ENCODE measurements at regions not wholly inside any gene's neighbourhood (a gene's known extent, or its start where the extent isn't known, plus 50 kb on each side); places are given as distances from the start of the nearest gene placed in this dataset.
A peak's percentile ranks its signal among the peaks of the same experiment; 100 is the strongest.
"Not testable (repeated sequence)": the region's sequence is repeated elsewhere in the genome, so short reads cannot be mapped to it uniquely, and the experiment has no call there.

DNA sequence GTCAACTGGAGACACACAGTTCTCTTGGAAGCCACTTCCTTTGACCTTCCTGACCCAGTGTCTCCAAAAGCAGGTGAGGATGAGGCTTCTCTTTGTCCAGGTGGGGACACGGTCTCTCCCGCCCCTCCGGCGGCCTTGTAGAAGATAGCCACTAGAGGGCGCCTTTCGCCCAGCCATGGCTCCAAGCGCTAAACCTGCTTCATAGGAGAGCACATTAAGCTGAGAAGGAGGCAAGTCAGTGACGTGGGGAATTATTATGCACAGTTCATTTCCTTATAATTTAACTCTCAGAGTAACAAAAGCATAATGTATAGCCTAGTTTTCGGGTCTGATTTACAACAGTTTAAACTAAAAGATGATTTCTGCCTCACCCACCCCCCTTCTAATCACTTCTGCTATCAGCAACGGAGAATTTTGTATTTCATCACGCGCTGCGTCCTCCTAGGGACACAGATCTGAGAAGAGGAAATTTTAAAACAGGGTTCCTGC lies 208.7 kb downstream of the ICOS start:
- DNase-seq, result peak; percentile 69

GRCh38 chr2:204145791-204146190 lies 209.2 kb downstream of the ICOS start:
- DNase-seq, result no peak

GRCh38 chr2:204147040-204147439 lies 210.5 kb downstream of the ICOS start:
- not testable (repeated sequence) for DNase-seq

DNA sequence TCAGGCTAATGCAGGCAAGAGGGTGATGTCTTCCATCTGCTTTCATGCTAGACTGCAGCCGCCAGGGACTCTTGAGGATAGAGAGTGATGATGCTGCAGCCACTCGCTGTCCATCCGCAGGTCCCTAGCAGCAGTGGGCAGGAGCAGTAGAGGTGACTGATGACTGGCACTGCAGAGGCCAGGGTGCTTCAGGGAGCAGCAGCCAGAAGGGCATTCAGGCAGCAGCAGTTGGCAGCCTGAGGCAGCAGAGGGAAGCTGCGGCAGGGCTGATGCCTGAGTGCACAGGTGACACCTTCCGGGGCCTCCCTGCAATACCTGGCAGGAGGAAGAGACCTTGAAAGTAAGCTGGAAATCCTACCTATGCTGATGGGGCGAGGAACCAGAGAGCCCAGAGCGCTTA lies 214.2 kb downstream of the ICOS start:
- DNase-seq, result no peak

GRCh38 chr2:204152616-204153015 lies 216.1 kb downstream of the ICOS start:
- no peak for DNase-seq

DNA sequence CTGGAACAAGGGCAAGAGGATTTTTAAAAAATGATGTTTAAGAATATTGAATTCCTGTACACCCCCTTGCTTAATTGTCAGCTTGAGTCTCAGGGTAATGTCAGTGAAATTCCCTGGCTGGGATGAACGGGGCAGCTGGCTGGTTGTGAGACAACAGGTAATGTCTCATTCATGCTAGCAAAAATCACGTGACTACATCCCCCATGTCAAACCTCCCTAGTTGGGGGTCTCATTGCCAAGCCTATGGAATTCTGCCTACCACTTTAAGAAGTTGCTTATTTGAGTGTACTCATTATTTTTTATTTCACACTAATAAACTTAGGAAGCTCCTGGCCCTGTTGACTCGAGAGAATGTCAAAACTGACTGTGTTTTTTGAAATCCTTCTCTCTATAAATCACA lies 218.3 kb downstream of the ICOS start:
- DNase-seq, result no peak

GRCh38 chr2:204156456-204156855 lies 219.9 kb downstream of the ICOS start:
- DNase-seq, result no peak

GRCh38 chr2:204157684-204158083 lies 221.1 kb downstream of the ICOS start:
- no peak for DNase-seq

DNA sequence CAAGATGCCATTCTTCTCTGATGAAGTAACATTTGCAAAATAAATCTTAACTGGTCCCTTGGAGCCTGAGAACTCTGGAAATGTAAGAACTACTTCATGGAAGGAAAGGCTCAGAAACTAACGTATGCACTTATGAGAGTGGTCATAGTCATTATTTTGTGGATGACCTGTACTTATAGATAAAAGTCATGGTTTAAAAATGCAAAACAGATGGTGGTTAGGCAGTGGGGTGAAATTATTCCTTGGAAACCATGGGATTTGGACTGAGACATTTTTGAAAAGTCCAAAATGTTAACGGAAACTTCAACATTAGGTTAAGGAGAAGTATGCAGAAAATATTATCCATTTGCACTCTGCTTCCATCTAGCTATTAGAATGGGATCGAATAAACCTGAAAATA lies 223.0 kb downstream of the ICOS start:
- no peak for DNase-seq

DNA sequence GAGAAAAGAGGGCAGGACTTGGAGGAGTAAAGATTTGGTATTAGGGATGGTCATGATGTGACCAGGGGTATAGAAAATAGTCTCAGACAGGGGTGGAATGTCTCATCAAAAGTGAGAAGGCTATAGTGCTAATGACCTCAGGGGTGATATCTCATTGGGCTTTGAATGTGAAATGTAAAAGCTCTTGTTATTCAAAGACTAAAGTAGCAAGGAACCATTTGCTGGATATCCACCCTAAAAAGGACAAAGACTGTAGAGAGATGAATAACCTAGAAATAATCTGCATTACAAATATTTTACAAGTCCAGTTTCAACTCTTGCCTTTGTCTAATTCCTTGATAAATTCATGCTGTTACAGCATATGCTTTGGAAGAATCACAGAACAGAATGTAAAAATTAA lies 224.4 kb downstream of the ICOS start:
- no peak for DNase-seq

GRCh38 chr2:204161886-204162285 lies 225.3 kb downstream of the ICOS start:
- no peak for DNase-seq

GRCh38 chr2:204166961-204167360 lies 230.4 kb downstream of the ICOS start:
- DNase-seq, result no peak

GRCh38 chr2:204167670-204168069 lies 231.1 kb downstream of the ICOS start:
- not testable (repeated sequence) for DNase-seq

DNA sequence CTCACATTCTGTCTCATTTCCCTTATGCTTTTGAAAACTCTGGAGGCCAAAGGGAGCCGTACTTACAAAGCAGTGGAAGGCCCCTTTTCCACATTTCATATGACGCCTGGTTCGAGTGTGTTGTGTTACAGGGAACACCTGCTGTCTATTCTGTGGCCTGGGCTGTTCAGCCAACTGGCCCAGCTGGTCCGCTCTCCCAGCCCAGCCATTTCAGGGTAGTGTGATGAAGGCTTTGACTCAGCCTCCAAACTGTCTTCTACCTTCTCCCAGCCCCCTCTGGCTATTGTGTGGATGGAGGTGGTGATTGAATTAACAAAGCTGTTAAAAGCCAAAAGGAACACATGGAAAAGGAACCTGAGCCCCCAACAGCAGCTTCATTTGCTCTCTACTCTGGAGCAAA lies 233.8 kb downstream of the ICOS start:
- DNase-seq, result no peak

- no peak for DNase-seq
Measured at GRCh38 chr2:204171432-204172144, 235.0 kb downstream of the ICOS start.

DNA sequence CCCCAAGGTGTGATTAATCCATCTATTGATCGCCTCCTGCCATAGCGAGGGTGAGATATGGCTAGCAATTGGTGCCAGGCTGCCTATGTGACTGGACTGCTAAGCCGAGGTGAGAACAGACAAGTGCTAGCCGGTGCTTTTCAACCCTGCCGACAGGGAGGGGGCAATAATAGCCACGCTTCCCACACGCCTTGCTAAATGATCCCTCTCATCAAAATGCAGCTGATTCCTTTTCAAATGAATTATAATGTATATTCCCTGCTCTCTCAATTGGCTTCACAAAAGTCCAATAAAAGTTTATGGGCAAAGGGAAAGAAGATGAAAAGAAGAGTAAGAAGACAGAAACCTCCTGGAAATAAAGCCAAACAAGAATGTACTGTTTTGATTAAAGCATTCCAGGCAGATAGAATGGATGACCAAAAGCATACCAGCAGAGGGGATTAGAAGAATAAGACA lies 235.6 kb downstream of the ICOS start:
- DNase-seq, result no peak

GRCh38 chr2:204174034-204174433 lies 237.5 kb downstream of the ICOS start:
- DNase-seq, result no peak

DNA sequence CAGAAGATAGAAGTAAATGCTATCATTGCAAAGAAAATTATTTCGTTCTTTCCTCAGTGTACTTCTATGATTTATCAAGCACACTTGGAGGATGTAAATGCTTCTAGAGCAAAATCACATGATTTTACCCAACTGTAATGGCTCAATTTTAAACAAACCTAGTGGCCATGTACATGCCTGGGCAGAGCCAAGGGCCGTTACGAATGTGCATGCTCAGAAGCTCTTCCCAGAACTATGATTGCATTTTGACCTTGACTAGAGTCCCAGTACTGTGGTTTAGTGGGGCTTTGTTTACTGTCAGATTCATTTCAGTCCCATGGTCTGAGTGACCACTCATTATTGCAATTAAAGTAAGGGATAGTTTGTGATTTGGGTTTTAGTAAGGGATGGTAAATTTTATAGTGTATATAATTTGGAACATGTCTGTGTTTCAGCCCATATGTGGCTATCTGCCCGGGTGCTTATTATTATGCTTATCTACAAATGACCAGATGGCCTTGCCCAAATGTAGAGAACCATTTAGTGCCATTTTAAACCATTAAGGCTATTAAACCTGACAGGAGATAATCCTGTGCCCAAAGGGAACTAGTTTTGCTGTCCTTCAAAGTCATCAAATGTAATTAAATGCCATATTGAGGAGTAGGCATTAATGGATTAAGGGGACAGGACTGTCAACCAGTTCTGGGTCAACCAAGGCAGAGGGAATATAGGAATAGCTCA lies 239.1 kb downstream of the ICOS start:
- DNase-seq, result no peak

DNA sequence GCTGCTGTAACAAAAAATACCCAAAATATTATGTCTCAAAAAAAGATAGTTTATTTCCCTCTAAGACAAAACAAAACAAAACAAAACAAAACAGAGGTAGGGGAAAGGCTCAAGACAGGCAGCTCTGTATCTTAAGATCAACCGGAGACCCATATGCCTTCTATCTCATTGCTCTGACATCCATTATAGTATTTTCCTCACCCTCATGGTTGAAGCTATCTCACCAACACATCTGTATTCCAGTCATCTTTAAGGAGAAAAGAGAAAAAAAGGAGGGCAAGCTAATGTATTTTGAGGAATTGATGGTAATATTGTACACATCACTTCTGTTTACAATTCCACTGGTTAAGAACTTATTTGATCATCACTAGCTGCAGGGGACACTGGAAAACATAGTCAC lies 239.7 kb downstream of the ICOS start:
- DNase-seq, result no peak

DNA sequence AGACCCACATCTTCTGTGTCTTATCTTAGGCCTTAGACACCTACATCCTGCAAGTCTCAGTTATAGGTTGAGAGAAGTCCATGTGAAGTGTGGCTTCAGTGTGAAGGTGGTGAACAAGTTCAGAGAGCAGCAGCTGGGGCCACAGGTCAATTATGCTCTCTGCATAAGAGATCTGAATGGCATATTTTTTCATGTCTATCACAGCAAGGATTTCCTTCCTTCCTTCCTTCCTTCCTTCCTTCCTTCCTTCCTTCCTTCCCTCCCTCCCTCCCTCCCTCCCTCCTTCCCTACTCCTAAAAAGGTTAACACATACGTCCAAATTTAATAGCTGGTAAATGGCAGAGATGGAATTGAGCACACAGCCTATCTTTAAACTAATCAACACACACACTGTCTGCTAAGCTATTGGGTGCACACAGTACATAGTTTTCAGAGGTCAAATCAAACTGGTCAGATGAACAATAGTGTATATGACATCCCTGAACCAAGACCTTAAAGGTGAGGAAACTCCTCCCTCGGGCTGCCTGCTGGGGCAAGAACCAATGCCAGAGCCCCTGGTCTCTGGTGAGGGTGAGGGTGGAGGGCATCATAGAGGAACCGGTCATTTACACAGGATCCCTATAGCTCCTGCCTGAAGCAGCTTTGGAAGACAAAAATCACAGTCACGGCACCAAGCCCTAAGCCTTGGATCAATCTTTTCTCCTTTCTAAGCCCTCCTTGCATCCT lies 240.9 kb downstream of the ICOS start:
- DNase-seq, result no peak

DNA sequence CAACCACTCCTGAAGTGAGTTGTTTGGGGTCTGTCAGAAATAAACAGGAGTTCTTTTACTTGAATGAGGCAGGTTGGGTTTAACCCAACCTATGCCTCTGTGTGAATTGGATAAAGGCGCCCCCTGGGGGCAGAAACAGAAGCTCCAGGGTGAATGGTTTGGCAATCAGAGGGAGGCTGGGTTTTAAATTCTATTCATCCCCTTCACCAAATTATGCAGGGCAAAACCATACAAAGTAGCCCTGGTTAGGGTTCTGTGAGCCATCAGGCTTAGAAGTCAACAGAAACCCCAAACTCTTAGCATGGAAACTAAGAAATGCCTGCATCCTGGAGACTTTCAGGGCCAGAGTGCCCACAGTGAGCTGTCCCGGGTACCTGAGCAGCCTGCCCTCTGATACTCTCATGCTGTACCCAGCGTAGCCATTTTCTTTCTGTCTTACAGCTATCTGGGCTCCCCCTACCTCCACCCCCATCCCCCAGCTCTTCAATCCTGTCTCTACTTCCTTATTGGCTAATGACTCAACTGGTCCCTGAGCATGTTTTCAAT lies 241.5 kb downstream of the ICOS start:
- DNase-seq, result no peak

GRCh38 chr2:204180649-204181048 lies 244.1 kb downstream of the ICOS start:
- no peak for DNase-seq

DNA sequence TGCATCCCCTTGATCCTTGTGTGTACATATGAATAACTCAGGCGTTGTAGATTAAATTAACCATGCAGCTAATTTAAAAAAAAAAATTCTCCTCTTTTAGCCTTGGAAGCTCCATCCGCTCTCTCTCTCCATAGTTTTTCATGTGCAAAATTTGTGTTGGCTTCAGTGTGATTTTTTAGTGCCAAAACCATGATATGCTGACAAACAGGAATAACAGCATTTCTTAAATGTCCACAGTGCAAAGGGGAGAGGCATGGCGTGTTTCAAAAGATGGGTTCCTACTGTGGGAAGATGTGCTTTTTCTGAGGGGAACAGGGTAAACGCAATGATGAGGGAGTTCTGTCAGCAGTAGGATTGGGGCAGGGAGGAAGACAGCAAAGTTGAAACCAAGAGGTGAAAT lies 247.0 kb downstream of the ICOS start:
- DNase-seq, result no peak
